Pulmonary artery endothelial cell (primary cell): ENCODE measurements at regions not wholly inside any gene's neighbourhood (a gene's known extent, or its start where the extent isn't known, plus 50 kb on each side); places are given as distances from the start of the nearest gene placed in this dataset.
"Not testable (repeated sequence)": the region's sequence is repeated elsewhere in the genome, so short reads cannot be mapped to it uniquely, and the experiment has no call there.

Source experiments
- DNase-seq: peaks from one replicate; pipeline ENCODE4 v3.0.0-alpha.2; 2011; ENCODE audit warnings: low read depth, low spot score

- no peak for DNase-seq
These were observed 255.5 kb downstream of the EFCAB11 start for GRCh38 chr14:89699071-89699470.

GRCh38 chr14:89697281-89698060, 257.1 kb downstream of the EFCAB11 start:
- no peak for DNase-seq

- no peak for DNase-seq
These were observed 258.7 kb downstream of the EFCAB11 start for GRCh38 chr14:89695846-89696245.

- DNase-seq: no peak
These were observed 264.4 kb downstream of the EFCAB11 start for GRCh38 chr14:89690139-89690538.

GRCh38 chr14:89689711-89690110, 264.8 kb downstream of the EFCAB11 start:
- DNase-seq: not testable (repeated sequence)

- no peak for DNase-seq
These were observed 265.9 kb downstream of the EFCAB11 start for GRCh38 chr14:89688507-89689211.

GRCh38 chr14:89687129-89687528, 267.4 kb downstream of the EFCAB11 start:
- not testable (repeated sequence) for DNase-seq

- no peak for DNase-seq
These were observed 267.1 kb upstream of the FOXN3 start for GRCh38 chr14:89684139-89684538.

- DNase-seq: no peak
These were observed 264.3 kb upstream of the FOXN3 start for GRCh38 chr14:89681086-89682018.

- DNase-seq: no peak
These were observed 263.1 kb upstream of the FOXN3 start for GRCh38 chr14:89680156-89680555.

GRCh38 chr14:89678768-89679167, 261.7 kb upstream of the FOXN3 start:
- no peak for DNase-seq

- no peak for DNase-seq
These were observed 258.6 kb upstream of the FOXN3 start for GRCh38 chr14:89675590-89675989.

- DNase-seq: no peak
These were observed 257.9 kb upstream of the FOXN3 start for GRCh38 chr14:89674936-89675335.

- no peak for DNase-seq
These were observed 257.2 kb upstream of the FOXN3 start for GRCh38 chr14:89674240-89674639.

GRCh38 chr14:89673512-89674225, 256.6 kb upstream of the FOXN3 start:
- no peak for DNase-seq

GRCh38 chr14:89672636-89673511, 255.8 kb upstream of the FOXN3 start:
- DNase-seq: no peak

- no peak for DNase-seq
These were observed 252.2 kb upstream of the FOXN3 start for GRCh38 chr14:89669193-89669592.

- DNase-seq: no peak
These were observed 250.9 kb upstream of the FOXN3 start for GRCh38 chr14:89667983-89668382.

GRCh38 chr14:89665300-89666081, 248.5 kb upstream of the FOXN3 start:
- DNase-seq: not testable (repeated sequence)
